Right lobe of liver (tissue), 4 donors: ENCODE measurements at regions not wholly inside any gene's neighbourhood (a gene's known extent, or its start where the extent isn't known, plus 50 kb on each side); places are given as distances from the start of the nearest gene placed in this dataset.

Experiments
- POLR2A ChIP-seq: fragments of 450-650 bp; IDR thresholded peaks from one replicate; pipeline ENCODE4 v1.6.1; 2017; ENCODE audit warnings: antibody characterized with exemption, mild to moderate bottlenecking
- TF ChIP-seq, protein P1 (sequence below), 4 donors: fragments of 200-600 bp in 3 of 4; fragments of 450-650 bp in 1 of 4; IDR thresholded peaks; one replicate each; pipeline versions ENCODE4 v1.5.1 to v1.8.0; 2016 to 2022; ENCODE audit warnings: antibody characterized with exemption in 4 of 4, mild to moderate bottlenecking in 2 of 4
- donor health status: DM: no; HTN: no; CAD: no.
- donor health status: DM: no; HTN: no; CAD: no.
- donor health status: DM: no; HTN: yes; CAD: no.

DNA sequence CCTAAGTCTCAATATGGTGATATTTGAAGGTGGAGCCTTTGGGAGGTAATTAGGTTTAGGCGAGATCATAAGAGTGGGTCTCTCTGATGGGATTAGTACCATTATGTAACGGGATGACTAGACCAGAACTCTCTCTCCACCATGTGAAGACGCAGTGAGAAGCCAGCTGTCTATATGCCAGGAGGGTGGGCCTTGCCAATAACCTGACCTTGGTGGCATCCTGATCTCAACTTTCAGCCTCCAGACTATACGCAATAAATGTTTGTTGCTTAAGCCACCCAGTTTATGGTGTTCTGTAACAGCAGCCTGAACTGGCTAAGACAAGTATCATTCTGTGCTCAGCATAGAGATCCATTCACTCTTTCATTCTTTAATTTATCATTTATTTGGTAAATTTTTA, 167.2 kb upstream of the CDH11 start:
- no peak for TF ChIP-seq POLR2A
- TF ChIP-seq, protein P1, sequence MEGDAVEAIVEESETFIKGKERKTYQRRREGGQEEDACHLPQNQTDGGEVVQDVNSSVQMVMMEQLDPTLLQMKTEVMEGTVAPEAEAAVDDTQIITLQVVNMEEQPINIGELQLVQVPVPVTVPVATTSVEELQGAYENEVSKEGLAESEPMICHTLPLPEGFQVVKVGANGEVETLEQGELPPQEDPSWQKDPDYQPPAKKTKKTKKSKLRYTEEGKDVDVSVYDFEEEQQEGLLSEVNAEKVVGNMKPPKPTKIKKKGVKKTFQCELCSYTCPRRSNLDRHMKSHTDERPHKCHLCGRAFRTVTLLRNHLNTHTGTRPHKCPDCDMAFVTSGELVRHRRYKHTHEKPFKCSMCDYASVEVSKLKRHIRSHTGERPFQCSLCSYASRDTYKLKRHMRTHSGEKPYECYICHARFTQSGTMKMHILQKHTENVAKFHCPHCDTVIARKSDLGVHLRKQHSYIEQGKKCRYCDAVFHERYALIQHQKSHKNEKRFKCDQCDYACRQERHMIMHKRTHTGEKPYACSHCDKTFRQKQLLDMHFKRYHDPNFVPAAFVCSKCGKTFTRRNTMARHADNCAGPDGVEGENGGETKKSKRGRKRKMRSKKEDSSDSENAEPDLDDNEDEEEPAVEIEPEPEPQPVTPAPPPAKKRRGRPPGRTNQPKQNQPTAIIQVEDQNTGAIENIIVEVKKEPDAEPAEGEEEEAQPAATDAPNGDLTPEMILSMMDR (IDR thresholded peaks at IDR 0.05): no peak
